AG09309 (cell line): ENCODE measurements at regions not wholly inside any gene's neighbourhood (a gene's known extent, or its start where the extent isn't known, plus 50 kb on each side); places are given as distances from the start of the nearest gene placed in this dataset.

Source experiments
- DNase-seq: peaks from one replicate; pipeline ENCODE4 v3.0.0-alpha.2; 2010; ENCODE audit warnings: low read depth
- H3K4me3 ChIP-seq: 2 replicates; pipeline ENCODE4 v1.5.1; 2011; ENCODE audit warnings: mild to moderate bottlenecking, low read depth, low read length, moderate library complexity; ENCODE audit not compliant: control insufficient read depth
- CTCF ChIP-seq: IDR thresholded peaks from 2 replicates; pipeline ENCODE4 v1.5.1; 2011; ENCODE audit warnings: mild to moderate bottlenecking, low read depth, low read length, inconsistent platforms; ENCODE audit not compliant: insufficient read depth, control insufficient read depth; ENCODE audit errors: missing control alignments

DNA sequence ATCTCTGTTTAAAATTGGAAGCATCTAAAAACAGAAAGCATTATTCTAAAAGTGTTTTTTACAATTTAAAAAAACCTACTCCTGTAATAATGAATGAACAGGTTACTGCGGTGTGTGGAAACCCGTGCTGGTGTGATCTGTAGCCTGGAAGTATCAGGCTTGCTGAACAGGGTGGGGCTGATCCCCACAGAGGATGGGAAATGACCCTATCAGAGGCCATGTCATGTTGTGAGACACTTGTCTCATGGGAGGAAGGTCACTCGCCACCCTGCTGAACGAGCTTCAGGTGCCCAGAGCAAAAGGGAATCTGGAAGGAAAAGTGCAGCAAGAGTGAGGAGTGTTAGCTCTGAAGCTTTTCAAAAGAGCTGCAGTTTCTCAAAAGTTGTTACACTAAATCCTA, 320.7 kb downstream of the RRAGC start:
- TF ChIP-seq CTCF: no peak
- no peak overlapping the region for H3K4me3 ChIP-seq
- no peak for DNase-seq

- no peak overlapping the region for H3K4me3 ChIP-seq
- DNase-seq: no peak
- TF ChIP-seq CTCF: no peak
These were observed 323.5 kb downstream of the RRAGC start for GRCh38 chr1:38536089-38536488.

GRCh38 chr1:38534473-38534823, 325.1 kb downstream of the RRAGC start:
- no peak overlapping the region for H3K4me3 ChIP-seq
- no peak for DNase-seq
- TF ChIP-seq CTCF: no peak

GRCh38 chr1:38533772-38534472, 325.6 kb downstream of the RRAGC start:
- H3K4me3 ChIP-seq: no peak overlapping the region
- no peak for TF ChIP-seq CTCF
- DNase-seq: no peak

- H3K4me3 ChIP-seq: no peak overlapping the region
- no peak for DNase-seq
- no peak for TF ChIP-seq CTCF
These were observed 328.6 kb downstream of the RRAGC start for GRCh38 chr1:38530957-38531356.

- DNase-seq: no peak
These were observed 329.6 kb downstream of the RRAGC start for GRCh38 chr1:38529946-38530345.

More at GRCh38 chr1:38529946-38530345, 329.6 kb downstream of the RRAGC start:
- H3K4me3 ChIP-seq: no peak overlapping the region
- no peak for TF ChIP-seq CTCF
